NCI-H1048 (cell line): ENCODE measurements at regions not wholly inside any gene's neighbourhood (a gene's known extent, or its start where the extent isn't known, plus 50 kb on each side); places are given as distances from the start of the nearest gene placed in this dataset.

Source experiments
- DNase-seq: peaks from one replicate; lab custom pipeline; 2025; lab: John Stamatoyannopoulos, UW

DNA sequence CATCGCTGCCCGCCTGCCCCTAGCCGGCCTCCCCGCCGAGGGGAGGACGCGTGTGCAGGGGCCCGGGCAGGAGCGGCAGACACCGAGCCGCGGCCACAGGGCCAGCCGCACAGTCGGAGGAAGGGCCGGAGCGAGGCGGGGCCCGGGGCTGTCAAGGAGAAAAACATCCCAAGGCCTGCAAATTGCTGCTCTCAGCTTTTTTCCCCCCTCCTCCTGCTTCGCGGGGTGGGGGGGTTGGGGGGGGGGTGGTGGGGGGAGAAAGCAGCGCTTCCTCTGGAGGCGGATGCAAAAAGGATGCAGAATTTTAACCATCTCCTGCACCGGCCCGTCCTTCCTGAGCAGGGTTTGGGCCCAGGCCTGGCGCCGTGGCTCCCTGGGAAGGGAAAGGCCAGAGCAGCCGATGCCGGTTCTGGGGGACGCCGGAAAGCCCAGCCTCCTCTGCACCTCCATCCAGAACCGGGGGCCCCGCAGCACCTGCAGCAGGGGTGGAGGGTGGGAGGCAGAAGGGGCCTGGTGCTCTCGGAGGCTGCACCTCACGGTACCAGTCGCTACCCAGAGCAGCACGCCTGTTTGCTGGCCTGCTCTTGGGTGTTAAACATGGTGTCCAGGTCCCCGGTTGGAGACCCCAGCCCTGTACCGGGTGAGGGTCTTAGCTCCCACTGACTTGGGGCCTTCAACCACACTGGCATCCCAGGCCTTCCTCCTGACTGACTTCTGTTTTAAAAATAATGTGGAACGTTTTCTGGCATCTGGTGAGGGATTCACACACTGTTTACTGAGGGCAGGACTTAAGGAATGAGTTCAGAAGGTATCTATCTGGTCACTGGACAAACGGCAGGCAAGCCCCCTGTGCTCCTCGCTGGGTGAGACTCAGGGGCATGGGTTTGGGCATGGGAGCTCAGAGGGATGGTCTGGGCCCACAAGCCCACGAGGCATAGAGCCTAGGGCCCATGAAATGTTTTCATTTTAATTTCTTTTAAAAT is 77.4 kb upstream of the WNT7B start:
- DNase-seq: no peak

DNA sequence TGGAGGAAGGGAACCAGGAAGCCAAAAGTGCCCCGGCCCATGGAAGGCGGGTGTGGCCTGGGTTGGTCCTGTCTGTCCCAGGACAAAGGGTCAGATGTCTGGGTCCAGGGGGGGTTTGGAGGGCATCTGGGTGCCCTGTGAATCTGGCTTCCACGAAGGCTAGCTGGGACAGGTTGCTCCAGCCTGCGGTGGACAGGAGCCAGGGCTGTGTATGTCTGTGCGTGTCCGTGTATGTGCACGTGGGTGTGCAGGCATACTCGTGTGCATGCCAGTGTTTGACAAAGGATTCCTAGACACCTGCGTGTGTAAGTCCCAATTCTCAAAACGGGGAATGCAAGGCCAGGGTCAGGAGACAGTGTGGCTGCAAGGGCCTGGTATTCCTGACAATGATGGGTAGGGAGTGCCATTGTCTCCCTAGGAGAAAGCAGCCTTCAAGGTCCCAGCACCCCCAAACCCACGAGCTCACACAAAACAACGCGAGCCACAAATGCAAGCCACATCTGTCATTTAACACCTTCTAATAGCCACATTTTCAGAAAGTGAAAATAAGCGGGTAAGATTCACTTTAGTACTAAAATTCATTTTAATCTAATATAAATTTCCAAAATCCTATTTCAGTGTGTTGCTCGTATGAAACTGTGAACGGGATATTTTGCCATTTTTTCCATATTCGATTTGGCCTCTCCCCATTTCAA is 78.4 kb upstream of the WNT7B start:
- no peak for DNase-seq

DNA sequence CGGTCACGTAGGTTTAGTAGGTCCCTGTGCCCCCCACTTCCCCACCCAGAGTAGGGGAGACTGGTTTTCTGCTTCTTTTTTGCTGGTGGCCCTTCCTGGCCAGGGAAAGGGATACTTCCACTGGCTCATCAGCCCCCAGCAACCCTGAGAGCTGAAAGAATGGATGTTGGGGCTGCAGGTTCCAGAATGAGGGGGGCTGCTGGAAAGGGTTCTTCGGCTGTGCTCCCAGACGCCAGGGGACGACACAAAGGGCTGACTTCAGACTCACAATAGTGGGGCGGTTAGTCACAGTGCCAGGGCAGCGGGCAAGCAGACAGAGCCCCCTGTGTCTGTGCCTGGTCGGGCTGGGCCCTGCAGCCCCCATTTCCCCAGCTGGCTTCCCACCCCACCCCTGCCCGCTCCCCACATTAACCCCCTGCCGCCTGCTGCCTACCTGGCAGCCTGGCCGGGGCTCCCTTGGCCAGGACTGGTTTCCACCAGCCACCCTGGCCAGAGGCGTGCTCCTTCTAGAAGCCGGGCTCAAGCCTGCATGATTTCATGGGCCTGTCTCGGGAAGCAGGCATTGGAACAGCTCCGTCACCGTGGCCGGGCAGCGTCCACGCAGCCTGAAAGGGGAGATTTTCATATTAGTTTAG is 79.1 kb upstream of the WNT7B start:
- no peak for DNase-seq

DNA sequence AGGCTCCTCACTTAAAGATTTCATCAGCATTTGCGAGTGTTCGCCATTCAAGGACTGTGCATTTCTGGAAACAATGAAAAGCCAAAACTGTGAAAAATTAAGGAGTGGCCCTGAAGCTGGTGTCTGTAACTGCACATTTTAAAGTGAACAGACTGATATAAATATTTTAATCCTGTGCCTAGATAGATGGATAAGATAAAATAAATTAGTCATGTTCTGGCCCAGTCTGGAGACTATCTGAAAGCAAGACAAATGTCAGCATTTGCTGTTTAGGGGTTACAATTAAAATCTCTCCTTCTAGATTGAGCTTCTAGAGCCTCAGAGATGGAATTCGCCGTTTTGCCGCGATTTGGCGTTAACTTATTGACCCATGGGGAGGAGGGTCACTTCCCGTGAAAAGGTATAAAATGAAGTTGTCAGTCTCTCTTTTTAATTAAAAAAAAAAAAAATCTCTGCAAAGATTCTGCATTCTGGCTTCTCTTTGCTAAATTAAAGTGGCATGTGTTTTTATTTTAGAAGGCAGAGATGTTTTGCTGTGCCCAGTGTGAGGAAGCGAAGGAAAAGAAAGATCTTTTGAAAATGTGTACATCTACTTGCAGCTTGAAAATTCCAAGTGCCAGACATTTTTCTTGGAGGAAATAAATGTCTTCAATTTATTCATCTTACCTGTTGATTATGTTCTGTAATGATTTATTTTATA is 79.7 kb upstream of the WNT7B start:
- no peak for DNase-seq

DNA sequence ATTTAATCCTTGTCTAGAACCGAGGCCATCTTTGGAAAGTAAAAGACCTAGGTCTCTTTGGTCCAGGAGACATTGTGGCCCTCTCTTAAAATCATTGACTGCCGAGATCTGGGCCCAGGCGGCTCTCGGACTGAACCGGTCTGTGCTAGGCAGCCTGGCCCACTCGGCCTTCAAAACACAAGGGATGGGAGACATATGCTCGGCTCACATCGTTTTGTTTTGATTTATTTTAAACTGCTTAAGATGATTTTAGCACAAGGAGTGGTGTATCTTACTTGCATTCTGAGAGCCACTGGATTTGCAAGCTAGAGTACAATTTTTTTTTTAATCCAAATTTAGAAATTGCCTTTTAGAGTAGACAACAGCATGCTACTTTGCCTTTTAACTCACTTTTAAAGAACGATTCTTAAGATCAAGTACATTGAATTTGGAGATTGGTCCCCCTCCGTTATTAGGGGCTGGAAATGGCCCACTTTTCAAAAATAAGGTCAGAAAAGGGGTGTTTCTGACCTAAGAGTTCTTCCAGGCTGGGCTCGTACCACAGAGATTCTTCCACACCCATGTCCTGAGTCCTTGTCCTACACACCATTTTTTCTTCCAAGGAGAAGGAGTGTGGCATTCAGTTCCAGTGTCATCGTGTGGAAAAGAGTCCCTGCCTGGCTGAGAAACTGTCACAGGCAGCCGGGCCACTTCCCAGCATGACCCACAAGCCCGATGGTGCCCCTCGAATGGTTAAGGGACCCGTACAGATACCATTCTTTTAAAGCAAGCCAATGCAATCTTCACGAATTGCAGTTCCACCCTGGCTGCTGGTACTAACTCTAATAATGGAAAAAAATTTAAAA is 80.5 kb upstream of the WNT7B start:
- no peak for DNase-seq

DNA sequence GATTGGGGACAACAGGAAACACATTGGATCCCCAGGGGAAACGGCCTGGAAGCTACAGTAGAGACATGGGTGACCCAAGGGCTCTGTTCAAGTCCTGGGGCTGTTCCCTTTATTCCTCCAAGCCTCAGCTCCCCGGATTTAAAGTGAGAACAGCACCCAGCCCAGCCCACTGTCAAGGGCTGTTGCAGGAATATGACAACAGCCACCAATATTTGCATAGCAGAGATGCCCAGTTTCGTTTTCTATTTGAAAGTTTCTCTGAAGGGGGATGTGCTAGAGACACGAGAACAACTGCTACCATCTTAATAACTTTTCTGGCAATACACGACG is 81.1 kb upstream of the WNT7B start:
- peak; percentile 71 for DNase-seq

DNA sequence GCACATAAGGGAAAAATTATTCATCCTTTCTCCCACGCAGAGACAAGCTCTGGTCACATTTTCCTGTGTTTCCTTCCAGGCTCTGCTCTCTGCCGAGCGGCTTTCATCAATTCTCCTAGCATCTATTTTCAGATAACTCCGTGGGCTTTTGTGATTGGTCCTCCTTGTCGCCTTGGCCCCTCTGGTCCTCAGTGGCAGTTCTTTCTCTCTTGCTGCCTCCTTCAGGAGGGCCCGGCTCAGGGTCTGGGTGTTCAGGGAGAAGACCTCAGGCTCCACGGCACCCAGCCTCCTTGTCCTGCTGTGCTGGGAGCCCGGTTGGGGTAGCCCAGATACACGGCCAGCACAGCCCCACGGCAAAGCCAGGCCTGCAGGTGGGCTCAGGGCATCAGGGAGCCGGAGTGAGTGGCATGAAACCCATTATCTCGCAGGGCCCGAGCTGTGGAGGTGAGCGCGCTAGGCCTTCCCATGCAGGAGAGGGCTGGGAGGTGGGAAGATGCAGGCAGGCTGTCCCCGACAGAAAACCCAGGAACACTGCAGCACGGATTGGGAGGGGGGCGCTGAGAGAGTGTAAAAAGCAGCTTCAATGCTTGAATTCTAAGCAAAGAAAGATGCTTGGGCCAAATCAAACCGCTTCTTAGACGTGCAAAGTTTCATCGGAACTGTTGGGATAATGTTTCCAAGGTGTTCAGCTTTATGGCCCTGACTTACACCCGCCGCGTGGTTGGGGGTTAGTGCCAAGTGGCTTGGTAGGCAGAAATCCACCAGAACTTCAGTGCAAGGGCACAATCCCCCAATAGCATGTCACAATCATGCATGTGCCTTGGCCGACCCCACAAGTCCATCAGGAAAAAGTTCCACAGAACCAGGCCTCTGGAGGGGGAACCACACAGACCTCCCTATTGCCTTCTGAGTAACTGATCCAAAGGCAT is 81.9 kb upstream of the WNT7B start:
- DNase-seq: no peak

DNA sequence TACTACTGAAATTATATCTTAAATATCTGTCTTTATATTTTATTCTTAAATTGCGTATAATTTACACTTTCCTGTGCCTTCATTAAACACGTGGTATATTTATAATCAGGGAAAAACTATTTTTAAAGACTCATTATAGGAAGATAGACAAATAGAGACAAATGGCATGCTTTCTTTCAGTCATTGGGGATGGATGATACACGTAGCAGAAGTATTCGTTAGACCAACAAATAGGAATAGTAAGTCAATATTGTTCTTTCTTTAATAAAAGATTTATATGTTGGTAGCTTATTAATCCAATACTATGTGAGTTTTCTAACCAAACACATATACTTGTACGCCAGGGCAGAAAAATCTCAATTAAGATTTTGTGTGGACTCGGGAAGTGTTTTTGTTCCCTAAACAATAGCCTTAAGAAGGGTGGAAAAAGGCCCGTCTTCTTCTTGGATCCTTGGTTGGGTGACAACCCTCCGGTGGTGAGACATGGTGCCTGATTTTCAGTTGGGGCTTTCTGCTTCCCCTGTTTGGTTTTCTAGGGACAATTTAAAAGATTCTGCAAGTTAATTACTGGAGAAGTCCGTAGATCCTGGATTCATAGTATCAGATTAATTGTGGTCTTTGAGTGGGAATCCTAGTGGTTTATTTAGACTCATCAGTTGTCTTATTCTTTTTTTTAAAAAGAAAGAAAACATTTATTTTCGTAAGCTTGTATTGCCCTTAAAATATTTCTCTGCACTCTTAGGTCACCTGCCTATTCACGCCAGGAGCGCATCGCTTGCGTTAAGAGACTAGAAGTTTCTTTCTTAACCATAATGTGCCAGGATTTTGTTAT is 83.5 kb upstream of the WNT7B start:
- no peak for DNase-seq

DNA sequence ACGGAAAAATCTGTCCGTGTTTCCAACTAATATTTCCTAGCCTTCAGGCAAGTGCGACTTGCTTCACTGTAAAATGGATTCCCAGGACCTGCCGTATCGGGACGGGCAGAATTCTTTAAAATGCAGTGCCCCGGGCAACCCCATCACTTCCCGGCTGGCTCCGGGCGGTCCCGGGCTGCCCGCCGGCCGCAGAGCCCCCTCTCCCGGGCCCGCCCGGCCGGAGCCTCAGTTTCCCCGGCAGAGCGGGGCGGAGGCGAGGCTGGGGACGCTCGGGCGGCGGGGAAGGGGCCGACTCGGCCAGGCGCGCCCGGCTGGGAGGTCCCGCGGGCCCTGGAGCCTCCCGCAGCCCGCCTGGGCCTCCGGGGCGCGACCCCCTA is 84.2 kb upstream of the WNT7B start:
- DNase-seq: no peak

DNA sequence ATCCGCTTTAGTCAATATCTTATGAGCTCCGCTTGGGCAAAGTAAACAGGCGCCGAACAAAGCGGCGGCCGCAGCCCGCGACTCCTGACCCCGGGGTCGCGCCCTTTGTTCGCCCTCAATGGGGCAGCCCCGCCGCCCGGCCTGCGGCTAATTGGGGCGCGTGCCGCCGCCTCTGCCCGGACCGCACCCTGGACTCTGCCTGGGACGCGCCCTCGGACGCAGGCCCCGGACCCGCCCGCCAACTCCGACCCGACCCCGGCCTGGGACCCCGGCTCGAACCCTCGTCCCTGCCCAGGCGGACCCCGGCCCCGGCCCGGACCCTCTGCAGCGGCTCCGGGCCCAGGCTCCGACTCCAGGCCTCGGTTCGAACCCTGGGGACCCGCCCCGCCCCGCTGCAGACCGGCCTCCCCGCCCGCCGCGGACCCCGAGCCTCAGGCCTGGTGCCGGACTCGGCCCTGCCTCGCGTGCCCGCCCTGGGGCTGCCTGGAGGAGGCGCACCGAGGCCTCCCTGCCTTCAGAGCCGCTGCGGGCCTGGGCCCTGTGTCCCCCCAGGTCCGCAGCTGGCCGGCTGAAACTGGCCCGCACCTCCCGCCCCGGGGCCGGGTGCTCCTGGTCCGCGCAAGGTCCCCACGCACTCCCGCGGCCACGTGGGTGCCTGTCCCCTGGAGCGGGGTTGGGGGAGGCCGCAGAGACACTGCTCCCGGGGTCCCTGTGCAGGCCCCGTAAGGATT is 84.7 kb upstream of the WNT7B start:
- no peak for DNase-seq

DNA sequence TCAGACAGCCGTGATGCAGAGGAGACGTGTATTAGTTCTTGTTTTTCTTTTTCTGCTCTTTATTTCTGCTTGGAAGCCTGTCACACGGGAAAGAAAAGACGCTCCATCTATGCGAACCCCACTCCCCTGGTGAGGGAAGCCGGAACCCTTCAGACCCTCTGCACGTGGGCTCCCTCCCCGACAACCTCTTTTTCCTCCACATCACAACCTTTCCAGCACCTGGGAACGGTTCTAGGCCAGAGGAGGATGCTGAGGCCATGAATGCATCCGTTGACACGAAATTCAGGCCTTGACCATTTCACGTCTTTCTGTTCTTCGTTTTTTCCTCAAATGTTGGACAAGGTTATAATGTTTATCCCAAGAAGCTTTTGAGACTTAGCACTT is 85.3 kb upstream of the WNT7B start:
- no peak for DNase-seq

DNA sequence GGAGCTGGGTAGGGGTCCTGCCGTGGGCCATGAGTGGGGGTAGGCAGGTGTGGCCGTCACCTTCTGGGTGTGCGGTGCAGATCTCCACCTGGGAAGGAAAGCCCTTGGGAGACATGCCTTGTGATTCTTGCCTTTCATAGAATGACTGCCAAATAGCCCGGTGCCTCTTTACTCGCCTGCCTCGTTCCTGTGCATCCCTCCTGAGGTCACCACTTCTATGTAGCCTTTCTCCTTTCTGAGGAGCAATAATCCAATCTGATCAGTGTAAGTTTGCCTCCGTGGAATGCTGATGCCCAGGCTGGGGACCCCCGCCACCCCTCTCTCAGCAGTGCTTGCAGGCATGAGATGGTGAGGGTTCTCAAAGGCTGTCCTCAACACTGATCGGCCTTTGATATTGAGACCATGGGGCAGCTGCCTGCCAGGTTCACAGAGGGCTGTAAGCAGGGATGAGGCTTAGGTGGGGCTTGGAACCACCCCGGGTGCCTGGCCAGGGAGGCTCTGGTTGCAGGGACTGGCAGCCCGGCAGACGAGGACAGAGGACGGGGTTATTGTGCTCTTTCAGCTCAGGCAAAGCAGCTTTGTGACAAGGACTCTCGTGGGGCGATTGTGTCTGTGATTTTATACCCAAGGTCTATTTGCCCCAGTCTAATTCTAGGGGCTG is 86.1 kb upstream of the WNT7B start:
- no peak for DNase-seq

DNA sequence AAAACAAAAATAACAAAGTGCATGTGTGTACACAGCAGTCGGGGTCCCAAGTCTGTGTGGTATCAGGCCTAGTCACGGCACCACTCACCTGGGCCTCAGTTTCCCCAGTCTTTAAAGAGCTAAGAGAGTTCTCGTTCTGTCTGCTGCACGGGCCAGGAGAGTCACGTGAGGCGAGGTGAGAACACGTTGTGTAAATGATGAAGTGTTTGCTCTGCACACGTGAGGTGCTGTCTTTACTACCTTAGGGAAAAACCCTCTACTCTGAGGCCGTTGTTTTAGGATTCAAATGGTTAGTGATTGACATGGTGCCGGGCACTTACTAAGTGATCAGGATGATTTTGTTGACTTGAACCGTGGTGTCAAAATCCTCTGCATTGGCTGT is 86.5 kb upstream of the PPARA start:
- DNase-seq: no peak

DNA sequence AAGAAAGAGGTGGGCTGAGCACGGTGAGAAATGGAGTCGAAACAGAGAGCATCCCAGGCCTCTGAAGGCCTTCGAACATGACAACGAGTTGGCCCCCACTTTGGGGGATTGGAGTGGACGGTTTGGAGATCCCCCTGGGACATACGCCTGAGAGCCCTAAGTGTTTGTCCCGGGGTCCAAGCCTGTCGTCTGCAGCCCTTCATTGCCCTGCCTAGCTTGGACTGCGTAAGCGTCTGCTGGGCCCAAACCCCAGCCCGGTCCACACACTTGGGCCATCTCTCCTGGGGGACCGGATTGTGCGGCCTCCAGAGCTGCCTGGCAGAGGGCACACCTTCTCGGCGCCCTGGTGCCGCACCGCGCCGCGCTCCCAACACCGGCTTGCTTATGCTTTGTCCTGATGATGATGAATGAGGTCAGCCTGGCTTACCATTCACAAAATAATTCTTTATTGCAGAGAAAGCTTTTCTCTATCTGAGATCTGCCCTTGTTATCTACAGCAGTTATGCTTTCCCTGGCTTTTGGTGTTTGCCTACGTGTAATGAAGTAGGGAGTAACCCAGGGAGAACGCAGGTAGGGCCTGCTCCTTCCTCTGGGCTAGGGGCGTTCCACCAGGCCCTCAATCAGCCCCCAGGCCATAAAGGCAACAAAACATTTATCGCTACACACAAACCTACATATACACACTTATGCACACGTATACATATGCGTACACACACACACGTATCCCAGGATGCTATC is 85.9 kb upstream of the PPARA start:
- DNase-seq: no peak

DNA sequence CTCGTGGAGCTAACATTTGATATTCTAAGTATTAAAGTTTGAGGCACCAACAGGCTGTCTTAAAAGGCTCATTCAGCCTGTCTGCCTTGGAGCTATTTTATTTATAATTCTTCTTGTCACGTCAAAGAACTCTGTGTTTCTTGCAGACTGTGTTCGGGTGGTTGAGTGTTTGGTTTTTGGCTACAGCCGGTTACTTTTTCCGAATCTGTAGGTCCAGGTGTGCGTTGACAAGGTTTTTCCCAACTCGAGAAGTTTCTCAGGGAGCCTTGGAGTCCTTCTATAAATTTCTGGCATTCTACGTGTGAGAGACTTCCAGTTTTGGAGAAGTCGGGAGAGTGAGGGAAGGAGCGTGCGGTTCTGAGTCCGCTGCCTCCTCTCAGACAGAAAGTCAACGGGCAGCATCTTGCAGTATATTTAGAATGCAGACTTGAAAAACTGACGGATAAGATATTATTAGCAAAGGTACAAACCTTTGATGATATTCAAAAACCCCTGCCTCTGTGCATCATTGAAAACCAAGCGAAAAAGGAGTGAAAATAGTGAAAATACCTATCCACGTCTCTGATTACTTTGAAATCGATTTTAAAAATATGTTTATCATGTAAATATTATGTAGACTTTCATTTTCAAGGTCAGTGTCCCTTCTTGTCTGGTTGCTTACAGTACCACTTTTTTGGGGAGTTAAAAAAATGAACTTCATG is 85.2 kb upstream of the PPARA start:
- no peak for DNase-seq

DNA sequence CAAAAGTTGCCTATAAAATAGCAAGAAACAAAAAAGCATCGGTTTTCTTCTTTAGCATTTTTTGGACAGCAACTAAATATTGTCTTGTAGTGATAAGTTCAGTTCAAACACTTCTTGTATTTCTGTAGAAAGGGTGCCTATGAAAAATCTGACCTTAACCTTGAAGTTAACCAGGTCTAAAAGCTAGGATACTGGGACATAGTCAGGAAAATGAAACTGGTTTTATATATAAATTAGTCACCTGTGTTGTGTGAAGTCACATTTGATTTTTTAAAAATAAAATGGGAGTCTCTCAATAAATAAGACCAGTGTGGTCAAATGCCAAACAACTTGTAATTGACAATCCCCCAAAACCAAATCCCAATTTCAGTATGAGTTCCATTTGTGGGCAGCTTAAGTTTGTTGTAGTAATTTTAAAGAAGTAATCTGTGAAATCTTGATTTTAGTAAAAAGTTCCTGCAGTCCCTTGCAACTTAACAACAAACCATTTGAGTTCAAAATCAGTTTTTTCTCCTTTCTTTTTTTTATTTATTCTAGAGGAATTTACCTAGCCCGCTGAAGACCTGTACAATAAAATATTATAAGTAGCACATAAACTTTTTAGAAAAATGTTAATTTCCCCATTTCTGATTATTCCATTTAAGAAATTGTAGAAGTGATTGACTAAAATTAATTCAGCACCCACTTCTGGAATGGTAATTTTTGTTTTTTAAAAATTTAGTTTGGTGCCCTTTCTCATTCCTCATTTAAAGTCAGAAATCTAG is 84.5 kb upstream of the PPARA start:
- no peak for DNase-seq
